ENCODE measurements at regions not wholly inside any gene's neighbourhood (a gene's known extent, or its start where the extent isn't known, plus 50 kb on each side); places are given as distances from the start of the nearest gene placed in this dataset.

DNA sequence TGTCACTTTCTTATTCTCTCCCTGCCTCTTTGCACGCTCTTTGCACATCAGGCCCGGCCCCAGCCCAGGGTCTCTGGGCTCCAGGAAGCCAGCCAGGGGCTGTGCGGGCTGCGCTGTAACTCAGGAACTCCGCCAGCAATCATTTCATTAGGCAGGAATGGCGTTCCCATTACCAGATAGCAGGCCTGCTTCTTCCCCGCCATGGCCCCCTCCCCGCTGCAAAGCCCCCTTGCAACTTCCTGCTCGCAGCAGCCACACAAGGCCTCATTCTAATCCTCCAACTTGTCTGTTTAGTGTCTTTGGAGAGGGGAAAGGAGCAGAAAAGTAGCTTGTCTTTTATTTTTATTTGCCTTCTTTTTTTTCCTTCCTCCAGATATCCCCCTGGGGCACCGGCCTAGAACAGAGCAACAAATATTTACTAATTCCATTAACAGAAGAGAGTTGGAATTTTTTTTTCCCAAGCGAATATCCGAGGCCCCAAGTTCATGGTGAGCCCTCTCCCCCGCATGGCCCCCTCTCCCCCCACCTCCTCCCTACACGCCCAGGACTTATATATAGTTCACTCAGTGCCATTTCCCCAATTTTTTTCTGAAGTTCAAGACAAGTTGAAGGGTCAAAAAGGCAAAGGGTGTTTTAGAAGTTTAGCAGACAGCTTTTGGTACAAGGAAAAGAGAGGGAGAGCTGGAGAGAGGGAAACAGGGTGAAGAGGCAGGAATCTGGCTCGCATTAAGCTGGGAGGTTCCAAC, 329.4 kb upstream of the TBX3 start:
- TF ChIP-seq, protein P1, sequence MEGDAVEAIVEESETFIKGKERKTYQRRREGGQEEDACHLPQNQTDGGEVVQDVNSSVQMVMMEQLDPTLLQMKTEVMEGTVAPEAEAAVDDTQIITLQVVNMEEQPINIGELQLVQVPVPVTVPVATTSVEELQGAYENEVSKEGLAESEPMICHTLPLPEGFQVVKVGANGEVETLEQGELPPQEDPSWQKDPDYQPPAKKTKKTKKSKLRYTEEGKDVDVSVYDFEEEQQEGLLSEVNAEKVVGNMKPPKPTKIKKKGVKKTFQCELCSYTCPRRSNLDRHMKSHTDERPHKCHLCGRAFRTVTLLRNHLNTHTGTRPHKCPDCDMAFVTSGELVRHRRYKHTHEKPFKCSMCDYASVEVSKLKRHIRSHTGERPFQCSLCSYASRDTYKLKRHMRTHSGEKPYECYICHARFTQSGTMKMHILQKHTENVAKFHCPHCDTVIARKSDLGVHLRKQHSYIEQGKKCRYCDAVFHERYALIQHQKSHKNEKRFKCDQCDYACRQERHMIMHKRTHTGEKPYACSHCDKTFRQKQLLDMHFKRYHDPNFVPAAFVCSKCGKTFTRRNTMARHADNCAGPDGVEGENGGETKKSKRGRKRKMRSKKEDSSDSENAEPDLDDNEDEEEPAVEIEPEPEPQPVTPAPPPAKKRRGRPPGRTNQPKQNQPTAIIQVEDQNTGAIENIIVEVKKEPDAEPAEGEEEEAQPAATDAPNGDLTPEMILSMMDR (conservative IDR thresholded peaks at IDR 0.05): no peak
- TF ChIP-seq ZFX (IDR thresholded peaks at IDR 0.05): no peak
- no peak overlapping the region for H3K27ac ChIP-seq

DNA sequence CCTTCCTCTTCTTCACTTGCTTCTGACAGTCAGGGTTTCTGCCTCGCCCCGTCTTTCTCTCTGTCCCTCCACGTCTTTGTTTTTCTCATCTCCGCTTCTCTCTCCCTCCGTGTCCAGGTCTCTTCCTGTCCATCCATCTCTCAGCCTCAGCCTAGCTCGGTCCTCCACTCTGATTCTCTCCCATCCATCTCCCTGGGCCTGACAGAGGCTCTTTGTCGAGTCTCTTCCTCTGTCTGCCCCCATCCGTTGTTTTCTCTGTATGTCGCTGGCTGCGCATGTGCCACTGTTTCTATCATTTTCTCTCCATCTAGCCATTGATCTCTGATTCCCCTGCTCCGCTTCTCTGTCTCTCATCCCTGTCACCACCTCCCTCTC, 328.9 kb upstream of the TBX3 start:
- no peak overlapping the region for H3K27ac ChIP-seq
- no peak for TF ChIP-seq ZFX (IDR thresholded peaks at IDR 0.05)
- TF ChIP-seq, protein P1 (conservative IDR thresholded peaks at IDR 0.05): no peak

DNA sequence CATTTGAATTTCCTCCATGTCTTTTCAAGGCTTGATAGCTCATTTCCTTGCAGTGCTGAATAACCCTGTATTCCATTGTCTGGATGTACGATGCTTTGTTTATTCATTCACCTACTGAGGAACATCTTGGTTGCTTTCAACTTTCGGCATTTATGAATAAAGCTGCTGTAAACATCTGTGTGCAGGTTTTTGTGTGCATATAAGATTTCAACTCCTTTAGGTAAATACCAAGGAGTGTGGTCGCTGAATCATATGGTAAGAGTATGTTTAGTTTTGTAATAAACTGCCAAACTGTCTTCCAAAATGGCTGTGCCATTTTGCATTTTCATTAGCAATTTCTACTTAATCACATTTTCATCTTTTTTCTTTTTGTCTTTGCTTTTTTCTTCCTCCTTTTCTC, 327.7 kb upstream of the TBX3 start:
- no peak for TF ChIP-seq ZFX (IDR thresholded peaks at IDR 0.05)
- TF ChIP-seq, protein P1 (conservative IDR thresholded peaks at IDR 0.05): no peak
- H3K27ac ChIP-seq: no peak overlapping the region

DNA sequence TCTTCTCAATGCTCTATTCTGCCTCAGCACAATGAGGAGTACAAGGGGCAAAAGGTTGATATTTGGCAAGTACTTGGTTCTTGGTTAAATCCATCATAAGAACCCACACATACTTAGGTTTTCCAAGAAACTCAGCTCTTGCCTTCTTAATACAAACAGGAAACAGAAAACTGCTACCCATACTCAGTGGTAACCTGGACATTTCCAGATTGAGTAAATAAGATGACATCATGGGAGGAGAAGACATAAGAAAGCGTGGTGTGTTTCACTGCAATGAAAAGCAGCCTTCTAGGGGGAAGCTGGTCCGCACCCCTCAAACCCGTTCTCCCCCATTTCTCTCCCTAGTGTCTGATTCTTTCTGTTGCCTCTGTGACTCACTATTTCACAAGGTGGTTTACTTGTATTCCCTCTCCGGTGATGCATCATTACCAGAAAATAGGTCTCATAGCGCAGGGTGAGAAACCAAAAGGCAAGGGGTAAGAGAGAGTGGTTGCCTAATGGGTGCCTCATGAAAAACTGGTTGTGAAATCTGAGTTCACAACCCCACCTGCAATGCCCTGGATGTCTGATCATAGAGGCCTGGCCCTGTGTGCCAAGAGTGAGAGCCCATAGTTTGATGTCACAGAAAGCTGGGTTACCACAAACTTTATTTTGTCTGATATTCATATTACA, 326.5 kb upstream of the TBX3 start:
- H3K27ac ChIP-seq: no peak overlapping the region
- no peak for TF ChIP-seq ZFX (IDR thresholded peaks at IDR 0.05)
- TF ChIP-seq, protein P1 (conservative IDR thresholded peaks at IDR 0.05): no peak

DNA sequence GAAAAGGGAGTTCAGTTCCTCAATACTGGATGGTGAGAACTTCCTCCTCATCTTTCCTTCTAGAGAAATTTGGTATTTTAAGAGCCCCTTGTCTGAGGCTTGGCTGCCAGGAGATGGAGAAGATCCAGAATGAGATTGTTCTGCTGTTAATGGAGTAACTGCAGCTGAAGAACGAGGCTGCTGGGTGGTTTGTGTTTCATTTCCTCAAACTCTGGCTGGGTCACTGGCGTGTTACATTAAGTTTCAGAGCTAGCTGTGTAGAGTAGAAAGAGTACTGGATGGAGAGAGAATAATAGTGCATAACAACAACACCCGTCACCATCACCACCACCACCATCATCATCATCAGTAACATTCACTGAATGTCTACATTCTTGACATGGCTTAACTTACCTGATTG, 325.0 kb upstream of the TBX3 start:
- H3K27ac ChIP-seq: no peak overlapping the region
- no peak for TF ChIP-seq ZFX (IDR thresholded peaks at IDR 0.05)
- TF ChIP-seq, protein P1 (conservative IDR thresholded peaks at IDR 0.05): no peak

DNA sequence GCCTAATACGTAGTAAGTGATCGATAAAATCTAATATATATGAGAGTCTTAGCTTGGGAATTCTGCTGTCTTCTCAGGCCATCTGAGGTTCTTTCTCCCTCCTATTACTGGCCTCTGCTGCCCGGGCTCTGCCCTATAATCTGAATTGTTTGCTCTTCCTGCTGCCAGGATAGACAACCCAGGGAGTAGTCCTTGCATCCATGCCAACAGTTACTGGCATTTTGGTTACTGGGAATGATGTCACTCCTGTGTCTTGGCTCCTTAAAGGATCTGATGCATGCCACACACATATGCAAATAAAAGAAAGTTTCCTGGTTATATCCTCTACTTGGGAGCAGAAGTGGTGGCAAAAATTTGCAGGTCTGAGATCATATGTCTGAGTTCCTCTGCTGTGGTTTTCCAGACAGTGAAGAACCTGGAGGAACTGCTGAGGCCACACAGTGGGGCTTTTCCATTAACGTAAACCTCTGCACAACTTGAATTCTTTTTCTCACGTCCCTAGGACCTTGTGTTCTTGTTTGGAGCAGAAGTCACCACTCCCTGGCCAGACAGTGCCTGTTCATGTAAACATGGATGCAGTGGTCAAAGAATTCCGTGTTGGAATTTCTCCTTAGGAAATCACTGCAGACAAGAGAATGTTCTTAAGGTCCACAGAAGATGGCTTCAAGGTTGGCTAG, 320.6 kb upstream of the TBX3 start:
- no peak for TF ChIP-seq ZFX (IDR thresholded peaks at IDR 0.05)
- TF ChIP-seq, protein P1 (conservative IDR thresholded peaks at IDR 0.05): no peak
- H3K27ac ChIP-seq: peak overlapping the region; percentile 82; the same call in 1 of the 2 replicates

DNA sequence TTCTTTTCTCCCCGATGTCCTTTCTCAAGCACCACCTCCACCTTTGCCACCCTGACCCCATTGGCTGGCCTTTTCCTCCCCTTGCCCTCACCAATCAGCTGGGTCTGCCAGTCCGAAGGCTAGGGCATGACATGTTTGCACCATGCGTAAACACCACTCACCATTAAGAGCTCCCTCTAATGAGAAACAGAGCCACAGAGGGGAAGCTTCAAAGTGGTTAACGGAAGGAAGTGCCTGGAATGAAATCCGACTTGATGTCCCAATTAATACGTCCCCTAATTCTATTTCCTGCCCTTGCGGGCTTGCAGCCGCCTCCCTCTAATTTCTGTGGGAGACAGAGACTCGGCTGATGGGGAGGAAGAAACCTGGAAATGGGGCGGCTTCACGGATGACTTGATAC, 318.5 kb upstream of the TBX3 start:
- no peak for TF ChIP-seq ZFX (IDR thresholded peaks at IDR 0.05)
- TF ChIP-seq, protein P1 (conservative IDR thresholded peaks at IDR 0.05): no peak
- H3K27ac ChIP-seq: peak overlapping the region; percentile 82

Data from C4-2B (cell line).